GM19238 (cell line): ENCODE measurements at regions not wholly inside any gene's neighbourhood (a gene's known extent, or its start where the extent isn't known, plus 50 kb on each side); places are given as distances from the start of the nearest gene placed in this dataset.
"Not testable (repeated sequence)": the region's sequence is repeated elsewhere in the genome, so short reads cannot be mapped to it uniquely, and the experiment has no call there.

Experiments
- DNase-seq: peaks from one replicate; pipeline ENCODE4 v3.0.0; 2011; ENCODE audit warnings: low spot score; ENCODE audit not compliant: insufficient read length

GRCh38 chr2:7835693-7836680 is 845.9 kb upstream of the ID2 start:
- peak; percentile 24 for DNase-seq

- DNase-seq: no peak
These were observed 844.6 kb upstream of the ID2 start for GRCh38 chr2:7837237-7837760.

GRCh38 chr2:7838669-7839068 is 843.2 kb upstream of the ID2 start:
- no peak for DNase-seq

- no peak for DNase-seq
These were observed 841.0 kb upstream of the ID2 start for GRCh38 chr2:7840651-7841380.

GRCh38 chr2:7841751-7842150 is 840.1 kb upstream of the ID2 start:
- DNase-seq: no peak

- DNase-seq: no peak
These were observed 837.4 kb upstream of the ID2 start for GRCh38 chr2:7844414-7844965.

DNA sequence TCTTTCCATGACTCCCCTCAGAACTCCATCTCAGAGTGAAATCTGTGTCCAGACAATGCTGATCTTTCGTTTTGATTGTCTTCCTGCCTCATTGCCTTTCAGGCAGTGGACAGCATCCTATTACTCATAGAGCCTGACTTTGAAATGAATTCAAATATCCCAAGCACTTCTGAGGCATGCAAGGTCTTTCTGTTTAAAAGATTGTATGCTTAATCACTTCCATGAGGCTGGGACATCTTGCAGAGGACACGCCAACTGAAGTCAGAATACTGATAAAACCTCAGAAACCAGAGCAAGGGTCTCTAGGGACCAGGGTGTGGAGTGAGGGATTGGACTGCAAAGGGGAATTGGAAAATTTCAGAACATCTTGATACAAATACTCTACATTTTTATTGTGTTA is 836.5 kb upstream of the ID2 start:
- DNase-seq: no peak

DNA sequence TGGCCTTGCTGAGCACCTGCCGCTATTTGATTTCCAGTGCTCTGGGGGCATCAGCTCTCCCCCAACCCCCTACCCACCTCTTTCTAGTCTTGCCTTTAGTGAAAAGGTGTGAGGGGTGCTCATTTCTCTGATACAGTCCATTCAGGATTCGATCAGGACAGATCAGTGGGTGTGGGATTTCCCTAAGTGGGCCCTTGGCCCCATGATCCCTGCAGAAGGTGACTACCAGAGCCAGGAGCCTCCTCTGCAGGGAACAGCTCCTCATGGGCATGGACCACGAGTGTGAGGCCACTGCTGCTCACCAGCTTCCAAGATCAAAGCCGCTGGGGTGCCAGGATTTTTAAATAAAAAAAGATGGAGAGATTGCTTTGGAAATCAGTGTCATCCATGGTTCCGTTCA is 835.2 kb upstream of the ID2 start:
- DNase-seq: no peak

DNA sequence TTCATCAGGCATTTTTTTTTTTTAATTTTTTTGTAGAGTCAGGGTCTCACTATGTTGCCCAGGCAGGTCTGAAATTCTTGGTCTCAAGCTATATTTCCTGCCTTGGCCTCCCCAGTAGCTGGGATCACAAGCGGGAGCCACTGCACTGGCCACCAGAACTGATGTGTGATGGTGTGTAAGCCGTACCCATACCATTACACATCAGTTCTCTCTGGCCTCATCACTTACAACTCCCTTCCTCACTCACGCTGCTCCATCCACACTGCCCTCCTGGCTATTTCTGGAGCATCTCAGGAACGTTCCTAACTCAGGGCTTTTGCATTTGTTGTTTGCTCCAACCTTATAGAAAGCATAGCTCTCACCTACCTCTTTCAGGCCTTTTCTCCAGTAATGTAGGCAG is 834.5 kb upstream of the ID2 start:
- DNase-seq: no peak

- no peak for DNase-seq
These were observed 832.8 kb upstream of the ID2 start for GRCh38 chr2:7849027-7849426.

- no peak for DNase-seq
These were observed 832.3 kb upstream of the ID2 start for GRCh38 chr2:7849531-7849930.

DNA sequence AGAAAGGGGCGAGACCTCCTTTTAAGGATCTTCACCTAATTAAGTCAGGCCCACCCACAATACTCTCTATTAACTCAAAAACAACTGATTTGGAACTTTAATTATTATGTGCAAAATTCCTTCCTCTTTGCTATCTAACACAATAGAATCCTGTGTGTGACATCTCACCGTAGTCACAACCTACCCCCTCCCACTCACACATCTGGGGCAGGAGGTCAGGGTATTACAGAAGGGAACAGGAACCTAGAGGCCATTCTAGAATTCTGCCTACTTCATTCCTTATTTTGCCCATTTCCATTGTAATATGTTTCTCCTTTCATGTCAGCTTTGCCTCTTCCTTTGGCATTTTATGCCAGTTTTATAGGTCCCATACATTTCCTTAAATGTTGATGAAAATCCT is 829.3 kb upstream of the ID2 start:
- DNase-seq: no peak

GRCh38 chr2:7857904-7858303 is 824.0 kb upstream of the ID2 start:
- no peak for DNase-seq

DNA sequence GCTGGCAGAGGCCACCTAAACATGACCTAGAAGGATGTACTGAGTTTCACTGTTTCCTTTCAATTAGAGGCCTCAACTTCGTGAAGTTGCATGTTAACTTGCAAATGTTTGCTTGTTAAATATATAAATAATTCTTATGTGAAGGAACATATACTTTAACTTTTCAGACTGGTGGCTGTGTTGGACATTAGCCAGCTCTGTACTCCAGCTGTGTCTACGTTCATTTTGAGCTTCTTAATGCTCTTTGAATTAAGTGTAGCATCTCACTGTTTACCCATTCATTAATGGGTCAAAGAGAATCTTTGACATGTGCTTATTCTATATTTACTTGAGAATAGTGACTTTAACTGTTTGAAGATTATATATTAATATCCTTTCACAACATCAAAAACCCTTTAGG is 823.2 kb upstream of the ID2 start:
- no peak for DNase-seq

GRCh38 chr2:7860693-7861092 is 821.2 kb upstream of the ID2 start:
- DNase-seq: no peak

- no peak for DNase-seq
These were observed 819.8 kb upstream of the ID2 start for GRCh38 chr2:7861910-7862702.

GRCh38 chr2:7866104-7866503 is 815.8 kb upstream of the ID2 start:
- no peak for DNase-seq

DNA sequence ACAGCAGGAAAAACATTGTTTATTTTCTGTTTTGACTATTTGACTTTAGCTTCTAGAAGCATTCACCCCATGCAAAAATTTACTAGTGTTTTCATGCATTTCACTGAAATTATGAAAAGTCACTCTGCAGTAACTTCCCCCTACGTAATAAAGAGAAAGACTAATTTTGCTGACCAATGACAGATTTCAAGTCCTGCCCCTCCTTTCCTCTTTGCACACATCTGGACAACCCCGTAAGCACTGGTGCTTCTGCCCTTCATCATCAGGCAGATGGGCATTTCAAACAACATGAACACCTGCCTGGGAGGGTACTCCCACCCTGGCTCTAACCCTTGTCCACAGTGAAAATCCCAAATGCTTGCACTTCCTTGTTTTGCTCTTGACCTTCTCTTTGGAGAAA is 815.0 kb upstream of the ID2 start:
- DNase-seq: no peak

DNA sequence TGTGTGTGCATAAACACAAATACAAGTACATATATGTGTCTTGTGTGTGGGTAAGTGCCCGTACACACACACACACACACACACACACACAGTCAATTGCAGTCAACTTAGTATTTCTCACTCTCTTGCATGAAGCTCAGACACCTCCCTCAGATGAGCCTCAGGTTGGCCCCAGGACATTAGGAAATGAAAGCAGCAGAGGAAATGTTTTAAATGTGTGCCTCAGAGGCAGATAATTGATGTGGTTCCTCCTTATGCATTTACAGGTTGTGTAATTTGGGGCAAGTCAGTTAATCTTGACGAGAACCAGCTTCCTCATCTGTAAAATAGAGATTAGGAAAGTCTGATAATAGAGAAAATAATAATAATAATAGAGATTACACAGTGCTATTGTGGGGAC is 814.0 kb upstream of the ID2 start:
- DNase-seq: no peak

DNA sequence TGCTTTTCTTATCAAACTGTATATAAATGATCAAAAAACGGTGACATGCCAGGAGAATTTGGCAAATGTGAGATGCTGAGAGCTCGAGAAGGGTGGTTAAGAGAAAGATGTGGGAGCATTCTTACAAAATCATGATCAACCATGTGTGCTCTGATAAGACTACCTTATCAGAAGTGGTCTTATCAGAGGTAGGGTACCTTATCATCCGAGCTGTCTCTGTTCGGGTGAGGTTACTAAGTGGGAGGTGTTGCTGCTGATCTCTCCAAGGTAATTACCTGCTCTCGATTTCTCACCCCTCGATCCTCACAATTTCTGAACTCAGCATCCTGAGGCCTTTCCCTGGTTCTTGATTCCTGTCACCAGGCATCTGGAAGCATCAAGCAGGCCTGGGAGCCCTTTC is 813.0 kb upstream of the ID2 start:
- no peak for DNase-seq

DNA sequence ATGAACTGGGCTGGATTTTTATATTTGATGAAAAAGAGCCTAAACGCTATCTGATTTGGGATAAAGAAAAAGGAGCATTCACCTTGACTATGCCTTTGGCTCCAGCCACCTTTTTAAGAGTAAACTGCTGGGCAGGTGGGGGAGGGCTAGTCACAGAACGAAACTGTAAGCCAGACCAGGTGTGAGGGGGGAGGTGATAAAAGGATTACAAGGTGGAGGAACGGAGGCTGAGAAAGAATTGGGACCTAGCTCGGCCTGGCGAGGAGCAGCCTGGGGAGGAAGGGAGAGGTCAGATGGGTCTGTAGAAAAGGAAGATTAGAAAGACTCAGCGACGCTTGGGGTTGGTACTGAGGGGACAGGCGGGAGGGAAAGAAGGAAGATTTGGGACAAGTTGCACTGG is 805.4 kb upstream of the ID2 start:
- DNase-seq: not testable (repeated sequence)
